ENCODE measurements at regions not wholly inside any gene's neighbourhood (a gene's known extent, or its start where the extent isn't known, plus 50 kb on each side); places are given as distances from the start of the nearest gene placed in this dataset.

DNA sequence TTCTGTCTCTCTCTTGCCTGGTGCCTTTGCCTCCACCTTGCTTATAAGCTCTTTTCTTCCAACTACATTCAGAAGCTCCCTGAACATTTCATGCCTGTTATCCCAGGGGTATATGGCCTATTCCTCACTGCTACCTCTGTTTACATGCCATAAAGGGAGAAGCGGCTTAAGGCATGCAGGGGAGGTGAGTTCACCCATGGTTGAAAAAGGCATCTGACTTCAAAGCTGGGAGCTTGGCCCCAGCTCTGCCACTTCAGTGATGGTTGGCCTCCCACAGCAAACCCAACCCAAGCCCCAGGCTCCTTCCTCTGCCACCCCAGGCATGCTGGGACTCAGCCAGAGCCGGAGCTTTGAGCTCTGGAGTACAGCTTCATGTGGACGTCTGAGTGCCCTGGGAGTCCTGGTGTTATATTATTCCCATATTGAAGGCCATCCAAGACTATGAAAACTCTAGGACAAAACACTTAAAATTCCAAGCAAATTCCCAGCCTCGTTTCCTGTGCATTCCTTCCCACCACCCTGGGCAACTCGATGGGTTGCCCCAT is 468.6 kb upstream of the ZMIZ1 start:
- TF ChIP-seq, protein P1, sequence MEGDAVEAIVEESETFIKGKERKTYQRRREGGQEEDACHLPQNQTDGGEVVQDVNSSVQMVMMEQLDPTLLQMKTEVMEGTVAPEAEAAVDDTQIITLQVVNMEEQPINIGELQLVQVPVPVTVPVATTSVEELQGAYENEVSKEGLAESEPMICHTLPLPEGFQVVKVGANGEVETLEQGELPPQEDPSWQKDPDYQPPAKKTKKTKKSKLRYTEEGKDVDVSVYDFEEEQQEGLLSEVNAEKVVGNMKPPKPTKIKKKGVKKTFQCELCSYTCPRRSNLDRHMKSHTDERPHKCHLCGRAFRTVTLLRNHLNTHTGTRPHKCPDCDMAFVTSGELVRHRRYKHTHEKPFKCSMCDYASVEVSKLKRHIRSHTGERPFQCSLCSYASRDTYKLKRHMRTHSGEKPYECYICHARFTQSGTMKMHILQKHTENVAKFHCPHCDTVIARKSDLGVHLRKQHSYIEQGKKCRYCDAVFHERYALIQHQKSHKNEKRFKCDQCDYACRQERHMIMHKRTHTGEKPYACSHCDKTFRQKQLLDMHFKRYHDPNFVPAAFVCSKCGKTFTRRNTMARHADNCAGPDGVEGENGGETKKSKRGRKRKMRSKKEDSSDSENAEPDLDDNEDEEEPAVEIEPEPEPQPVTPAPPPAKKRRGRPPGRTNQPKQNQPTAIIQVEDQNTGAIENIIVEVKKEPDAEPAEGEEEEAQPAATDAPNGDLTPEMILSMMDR (IDR thresholded peaks at IDR 0.05; ENCODE audit: insufficient read depth, low read length, poor library complexity, severe bottlenecking), result no peak
- Histone ChIP-seq H3K36me3 (ENCODE audit: control insufficient read depth, insufficient read depth, low read length) (no peaks in the 10 kb centered on the region), H3K27me3 (ENCODE audit: control insufficient read depth, insufficient read depth, low read length) (no peaks in the 10 kb centered on the region), H3K4me3 (ENCODE audit: low read depth, low read length) (no peak overlapping the region)
- no peak for DNase-seq (ENCODE audit: low read depth)

DNA sequence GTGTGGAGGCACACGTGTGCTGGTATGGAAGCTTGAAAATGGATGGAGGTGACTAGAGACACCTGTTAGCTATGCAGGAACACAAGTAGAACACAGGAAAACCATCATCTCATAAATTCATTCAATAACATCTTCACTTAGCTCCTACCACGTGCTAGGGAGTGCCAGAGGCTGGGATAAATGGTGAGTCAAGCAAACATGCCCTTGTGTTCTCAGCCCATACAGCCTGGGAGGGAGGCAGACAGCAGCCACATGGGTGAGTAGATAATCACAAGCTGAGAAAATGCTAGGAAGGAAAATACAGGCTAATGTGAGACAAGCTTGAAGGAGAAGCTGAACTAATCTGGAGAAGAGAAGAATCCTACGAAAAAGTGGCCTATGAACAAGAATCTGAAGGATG is 468.0 kb upstream of the ZMIZ1 start:
- DNase-seq (ENCODE audit: low read depth), result no peak
- H3K27me3 ChIP-seq (ENCODE audit: control insufficient read depth, insufficient read depth, low read length), result no peaks in the 10 kb centered on the region
- TF ChIP-seq, protein P1 (IDR thresholded peaks at IDR 0.05; ENCODE audit: insufficient read depth, low read length, poor library complexity, severe bottlenecking), result no peak

DNA sequence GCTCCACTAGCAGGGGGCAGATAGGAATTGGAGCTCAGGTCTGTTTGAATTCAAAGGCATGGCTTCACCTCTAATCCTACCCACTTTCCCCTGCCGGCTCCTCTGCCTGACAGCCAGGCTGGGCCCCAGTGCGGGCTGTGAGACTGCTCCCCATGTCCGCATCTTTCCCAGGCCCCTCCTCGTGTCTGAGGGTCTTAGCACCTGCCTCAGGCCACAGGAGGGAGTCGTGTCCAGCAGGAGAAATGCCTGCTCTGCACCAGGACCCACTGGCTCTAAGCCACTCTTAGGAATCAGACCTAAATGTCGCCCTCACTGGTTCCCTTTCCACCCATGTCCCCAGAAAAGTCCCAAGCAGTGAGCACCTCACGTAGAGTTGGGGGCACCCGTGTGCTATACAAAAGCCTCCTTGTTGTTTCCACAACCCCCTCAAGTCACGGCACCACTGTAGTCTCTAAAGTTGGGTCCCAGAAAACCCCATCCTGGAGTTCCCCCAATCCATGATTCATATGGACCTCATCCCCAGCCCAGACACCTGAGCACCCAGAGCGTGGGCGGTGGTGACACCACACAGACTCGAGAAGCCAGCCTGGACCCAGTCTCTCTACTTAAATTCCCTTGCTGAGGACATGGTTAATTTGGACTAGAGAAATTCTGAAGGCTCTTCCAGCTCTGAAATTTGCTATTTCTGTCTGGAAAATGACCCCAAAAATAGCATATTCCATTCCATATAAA is 466.4 kb upstream of the ZMIZ1 start:
- Histone ChIP-seq H3K36me3 (ENCODE audit: control insufficient read depth, insufficient read depth, low read length) (no peaks in the 10 kb centered on the region), H3K4me3 (ENCODE audit: low read depth, low read length) (no peak overlapping the region), H3K27me3 (ENCODE audit: control insufficient read depth, insufficient read depth, low read length) (no peaks in the 10 kb centered on the region)
- TF ChIP-seq, protein P1 (IDR thresholded peaks at IDR 0.05; ENCODE audit: insufficient read depth, low read length, poor library complexity, severe bottlenecking), result no peak
- no peak for DNase-seq (ENCODE audit: low read depth)

More for the DNA sequence above, 468.0 kb upstream of the ZMIZ1 start:
- H3K36me3 ChIP-seq (ENCODE audit: control insufficient read depth, insufficient read depth, low read length), result no peaks in the 10 kb centered on the region
- no peak overlapping the region for H3K4me3 ChIP-seq (ENCODE audit: low read depth, low read length)

- no peak overlapping the region for H3K4me3 ChIP-seq (ENCODE audit: low read depth, low read length)
- TF ChIP-seq, protein P1 (IDR thresholded peaks at IDR 0.05; ENCODE audit: insufficient read depth, low read length, poor library complexity, severe bottlenecking), result no peak
- no peak for DNase-seq (ENCODE audit: low read depth)
- no peaks in the 10 kb centered on the region for H3K27me3 ChIP-seq (ENCODE audit: control insufficient read depth, insufficient read depth, low read length)
- no peaks in the 10 kb centered on the region for H3K36me3 ChIP-seq (ENCODE audit: control insufficient read depth, insufficient read depth, low read length)
These were observed 464.5 kb upstream of the ZMIZ1 start for GRCh38 chr10:78604286-78604685.

DNA sequence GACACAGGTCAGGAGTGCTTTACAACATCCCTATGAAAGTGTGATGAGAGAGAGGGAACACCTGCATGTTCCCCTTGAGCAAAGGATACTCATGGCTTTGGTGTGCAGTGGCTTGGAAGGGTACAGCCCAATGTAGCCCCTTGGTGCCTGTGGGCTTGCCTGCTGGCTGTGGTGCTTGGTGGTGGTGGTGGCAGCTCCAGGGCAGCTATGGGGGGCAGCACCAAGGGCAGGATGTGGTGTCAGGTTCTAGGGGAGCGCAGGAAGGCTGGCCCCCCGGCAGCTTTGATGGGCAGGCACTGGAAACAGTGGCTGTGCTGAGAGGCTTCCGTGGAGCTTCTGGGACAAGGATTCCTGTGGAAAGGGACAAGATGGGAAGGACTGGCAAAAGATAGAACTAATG is 464.0 kb upstream of the ZMIZ1 start:
- Histone ChIP-seq H3K4me3 (ENCODE audit: low read depth, low read length) (no peak overlapping the region), H3K36me3 (ENCODE audit: control insufficient read depth, insufficient read depth, low read length) (no peaks in the 10 kb centered on the region), H3K27me3 (ENCODE audit: control insufficient read depth, insufficient read depth, low read length) (no peaks in the 10 kb centered on the region)
- no peak for DNase-seq (ENCODE audit: low read depth)
- TF ChIP-seq, protein P1 (IDR thresholded peaks at IDR 0.05; ENCODE audit: insufficient read depth, low read length, poor library complexity, severe bottlenecking), result no peak
